ENCODE measurements at regions not wholly inside any gene's neighbourhood (a gene's known extent, or its start where the extent isn't known, plus 50 kb on each side); places are given as distances from the start of the nearest gene placed in this dataset.

- H3K4me1 ChIP-seq: no peaks in the 10 kb centered on the region
- no peak for DNase-seq (ENCODE audit: low spot score in 2 of 2)
- TF ChIP-seq POLR2AphosphoS5 (IDR thresholded peaks at IDR 0.05) (no peak), CTCF (IDR thresholded peaks at IDR 0.05) (no peak), POLR2A (IDR thresholded peaks at IDR 0.05) (no peak)
- intact Hi-C loops (cut with DNase I; ENCODE audit: low total_unique reads): no loop called here
- H3K4me3 ChIP-seq: no peak overlapping the region
- H3K9me3 ChIP-seq: no peaks in the 10 kb centered on the region
- H3K27ac ChIP-seq: no peak overlapping the region
- no peaks in the 10 kb centered on the region for H3K27me3 ChIP-seq
- H3K36me3 ChIP-seq: no peaks in the 10 kb centered on the region
Measured at GRCh38 chr2:79453918-79454317, 58.9 kb upstream of the CTNNA2 start.

DNA sequence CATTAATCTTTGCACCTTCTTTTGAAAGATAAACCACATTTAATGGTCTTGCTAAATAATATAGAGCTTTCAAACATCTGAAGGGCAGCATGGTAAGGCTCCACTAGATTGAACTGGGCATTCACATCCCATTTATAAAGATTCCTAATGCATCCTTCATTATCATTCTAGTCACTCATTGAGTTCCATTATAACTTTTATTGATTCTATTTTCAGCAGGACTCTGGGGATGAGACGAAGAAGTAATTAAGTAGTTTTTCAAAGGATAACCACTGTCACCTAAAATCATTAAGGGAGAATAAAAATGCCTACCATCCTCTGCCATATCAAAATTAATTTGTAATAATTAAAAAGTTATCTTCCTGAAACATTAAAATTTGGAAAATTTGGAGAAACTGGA lies 60.2 kb upstream of the CTNNA2 start:
- no peak overlapping the region for H3K4me3 ChIP-seq
- TF ChIP-seq POLR2A (IDR thresholded peaks at IDR 0.05): no peak
- no peak for TF ChIP-seq POLR2AphosphoS5 (IDR thresholded peaks at IDR 0.05)
- no peak for TF ChIP-seq CTCF (IDR thresholded peaks at IDR 0.05)
- no peak for DNase-seq (ENCODE audit: low spot score in 2 of 2)
- no peaks in the 10 kb centered on the region for H3K27me3 ChIP-seq
- no peaks in the 10 kb centered on the region for H3K9me3 ChIP-seq
- no peaks in the 10 kb centered on the region for H3K36me3 ChIP-seq
- intact Hi-C loops (cut with DNase I; ENCODE audit: low total_unique reads): no loop called here
- H3K27ac ChIP-seq: no peak overlapping the region
- no peaks in the 10 kb centered on the region for H3K4me1 ChIP-seq

GRCh38 chr2:79447463-79447862 lies 65.4 kb upstream of the CTNNA2 start:
- no peak for DNase-seq (ENCODE audit: low spot score in 2 of 2)
- intact Hi-C loops (cut with DNase I; ENCODE audit: low total_unique reads): no loop called here
- Histone ChIP-seq H3K9me3 (no peaks in the 10 kb centered on the region), H3K27me3 (no peaks in the 10 kb centered on the region), H3K36me3 (no peaks in the 10 kb centered on the region), H3K4me1 (no peaks in the 10 kb centered on the region), H3K27ac (no peak overlapping the region), H3K4me3 (no peak overlapping the region)
- no peak for TF ChIP-seq CTCF (IDR thresholded peaks at IDR 0.05)
- no peak for TF ChIP-seq POLR2A (IDR thresholded peaks at IDR 0.05)

DNA sequence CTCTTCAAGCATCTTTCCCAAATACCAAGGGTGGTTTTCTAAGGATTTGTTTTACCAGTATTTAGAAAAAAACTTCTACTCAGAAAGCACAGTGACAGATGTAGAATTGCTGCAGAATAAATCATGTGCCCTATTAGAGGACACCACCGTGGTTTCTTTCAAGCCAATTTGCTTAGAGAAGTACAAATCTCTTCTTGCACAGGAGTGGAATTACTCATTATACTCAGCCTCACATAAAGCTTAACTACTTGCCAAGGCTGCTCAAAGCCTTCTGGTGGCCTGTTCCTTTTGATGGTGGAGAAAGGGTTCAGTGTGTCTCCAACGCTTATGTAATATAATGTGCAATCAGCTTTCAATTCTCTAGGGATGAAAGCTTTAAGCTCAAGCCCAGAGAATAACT lies 66.5 kb upstream of the CTNNA2 start:
- Histone ChIP-seq H3K4me3 (no peak overlapping the region), H3K27me3 (no peaks in the 10 kb centered on the region), H3K36me3 (no peaks in the 10 kb centered on the region), H3K4me1 (no peaks in the 10 kb centered on the region), H3K27ac (no peak overlapping the region), H3K9me3 (no peaks in the 10 kb centered on the region)
- TF ChIP-seq CTCF (IDR thresholded peaks at IDR 0.05) (no peak), POLR2AphosphoS5 (IDR thresholded peaks at IDR 0.05) (no peak), POLR2A (IDR thresholded peaks at IDR 0.05) (no peak)
- intact Hi-C loops (cut with DNase I; ENCODE audit: low total_unique reads): no loop called here
- DNase-seq (ENCODE audit: low spot score in 2 of 2): no peak

- no peak for TF ChIP-seq POLR2A (IDR thresholded peaks at IDR 0.05)
- no peak for TF ChIP-seq POLR2AphosphoS5 (IDR thresholded peaks at IDR 0.05)
- no peak for TF ChIP-seq CTCF (IDR thresholded peaks at IDR 0.05)
- no peak for DNase-seq (ENCODE audit: low spot score in 2 of 2)
- intact Hi-C loops (cut with DNase I; ENCODE audit: low total_unique reads): no loop called here
- Histone ChIP-seq H3K27me3 (no peaks in the 10 kb centered on the region), H3K36me3 (no peaks in the 10 kb centered on the region), H3K4me1 (no peaks in the 10 kb centered on the region), H3K4me3 (no peak overlapping the region), H3K27ac (no peak overlapping the region), H3K9me3 (no peaks in the 10 kb centered on the region)
Measured at GRCh38 chr2:79437433-79438267, 75.2 kb upstream of the CTNNA2 start.
